SKM-1 treated with dmso at 0.1 percent for 144 hours (cell line): ENCODE measurements at regions not wholly inside any gene's neighbourhood (a gene's known extent, or its start where the extent isn't known, plus 50 kb on each side); places are given as distances from the start of the nearest gene placed in this dataset.

Source experiments
- DNase-seq: peaks from one replicate; lab custom pipeline; 2025; ENCODE audit not compliant: unreplicated experiment; lab: John Stamatoyannopoulos, UW

DNA sequence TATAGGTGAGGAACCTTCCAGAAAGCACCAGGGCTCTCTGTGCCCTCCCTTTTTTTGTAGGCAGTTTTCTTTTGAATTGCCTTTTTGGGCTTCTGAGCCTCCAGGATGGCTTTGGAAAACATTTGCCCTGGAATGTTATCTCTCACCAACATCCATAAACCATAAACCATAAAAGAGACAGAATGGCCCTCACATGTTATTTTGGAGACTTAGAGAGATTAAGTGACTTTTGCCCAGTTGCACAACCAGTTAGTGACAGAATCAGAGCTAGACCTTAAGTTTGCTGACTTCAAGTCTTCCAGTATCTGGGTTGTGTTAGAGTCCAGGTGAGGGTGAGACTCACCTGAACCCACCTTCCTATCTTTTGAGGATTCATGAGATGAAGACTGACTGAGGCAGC lies 153.0 kb upstream of the STX18 start:
- no peak for DNase-seq

DNA sequence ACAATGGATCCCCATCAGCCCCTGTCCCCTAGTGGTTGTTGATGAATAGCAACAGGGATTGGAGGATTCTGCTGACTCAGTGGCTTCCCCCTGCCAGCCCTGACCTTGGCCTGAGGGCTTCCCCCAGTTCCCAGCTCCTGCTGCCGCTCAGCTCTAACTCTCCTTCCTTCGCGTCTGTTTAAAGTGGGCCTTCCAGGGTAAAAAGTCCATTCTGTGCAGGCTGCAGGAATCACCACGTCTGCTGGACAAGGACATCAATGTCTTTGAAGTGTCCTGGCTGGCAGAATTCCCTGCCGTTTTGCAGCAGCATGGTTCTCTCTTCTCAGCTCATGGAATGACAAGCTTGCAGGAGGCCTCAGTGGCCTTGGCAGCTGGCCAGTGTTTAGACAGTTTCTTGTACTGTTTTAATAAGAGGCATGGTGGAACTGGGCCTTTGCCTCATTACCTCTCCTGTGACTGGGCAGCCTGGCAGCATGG lies 152.5 kb upstream of the STX18 start:
- DNase-seq = no peak

DNA sequence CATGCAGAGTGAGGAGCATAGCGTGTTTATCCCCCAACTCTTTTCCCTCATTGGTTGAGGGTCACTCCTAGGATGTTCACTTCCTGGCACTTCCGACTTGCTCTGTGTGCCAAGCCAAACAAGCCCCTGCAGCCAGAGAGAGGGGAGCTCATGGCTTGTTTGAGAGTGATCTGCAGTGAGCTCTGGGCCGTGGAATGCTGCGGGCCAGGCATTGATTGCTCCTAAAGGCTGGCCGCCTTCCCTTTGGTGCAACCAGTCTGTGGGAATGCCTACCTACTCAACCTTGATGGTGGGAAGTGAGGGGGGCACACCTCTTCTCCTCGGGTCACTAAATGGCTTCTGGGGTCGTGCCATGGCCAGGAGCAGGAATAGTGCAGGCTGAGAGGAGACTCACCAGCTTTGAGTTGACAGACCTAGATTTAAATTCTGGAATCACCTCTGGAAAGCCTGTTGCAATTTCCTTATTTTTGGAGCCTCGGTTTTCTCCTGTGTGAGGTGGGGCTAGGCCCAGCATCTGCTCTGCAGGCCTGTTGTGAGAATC lies 152.0 kb upstream of the STX18 start:
- no peak for DNase-seq

DNA sequence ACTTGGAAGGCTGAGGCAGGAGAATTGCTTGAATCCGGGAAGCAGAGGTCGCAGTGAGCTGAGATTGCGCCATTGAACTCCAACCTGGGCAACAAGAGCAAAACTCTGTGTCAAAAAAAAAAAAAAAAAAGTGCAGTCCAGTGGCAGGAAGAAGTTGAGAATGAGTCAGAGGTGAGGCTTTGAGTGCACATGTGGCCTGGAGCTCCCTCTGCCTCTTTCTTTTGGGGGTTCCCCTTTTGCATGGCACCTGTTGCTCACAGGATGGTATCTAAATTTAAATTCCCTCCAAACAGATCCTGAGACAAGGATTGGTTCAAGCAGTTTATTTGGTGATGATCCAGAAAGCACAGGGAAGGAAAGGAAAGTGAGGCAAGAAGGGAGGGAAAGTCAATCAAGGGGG lies 151.4 kb upstream of the STX18 start:
- DNase-seq = peak; percentile 69

DNA sequence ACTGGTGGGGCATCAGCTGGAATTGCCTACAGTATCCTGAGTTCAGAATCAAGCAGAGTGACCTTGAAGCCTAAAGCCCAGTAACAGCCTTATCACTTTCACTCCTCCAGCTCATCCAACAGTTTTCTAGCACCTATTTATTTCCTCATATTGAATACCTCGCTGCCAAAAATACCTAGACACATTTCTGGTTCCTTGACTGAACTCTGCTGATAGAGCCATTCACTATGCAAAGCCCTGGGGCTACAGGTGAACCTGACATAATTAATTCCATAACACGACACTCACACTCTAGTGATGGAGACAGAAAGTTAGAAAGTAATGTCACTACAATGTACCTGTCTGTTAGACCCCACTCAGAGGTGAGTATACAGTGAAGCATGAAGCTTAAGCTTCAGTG lies 149.0 kb upstream of the STX18 start:
- no peak for DNase-seq

DNA sequence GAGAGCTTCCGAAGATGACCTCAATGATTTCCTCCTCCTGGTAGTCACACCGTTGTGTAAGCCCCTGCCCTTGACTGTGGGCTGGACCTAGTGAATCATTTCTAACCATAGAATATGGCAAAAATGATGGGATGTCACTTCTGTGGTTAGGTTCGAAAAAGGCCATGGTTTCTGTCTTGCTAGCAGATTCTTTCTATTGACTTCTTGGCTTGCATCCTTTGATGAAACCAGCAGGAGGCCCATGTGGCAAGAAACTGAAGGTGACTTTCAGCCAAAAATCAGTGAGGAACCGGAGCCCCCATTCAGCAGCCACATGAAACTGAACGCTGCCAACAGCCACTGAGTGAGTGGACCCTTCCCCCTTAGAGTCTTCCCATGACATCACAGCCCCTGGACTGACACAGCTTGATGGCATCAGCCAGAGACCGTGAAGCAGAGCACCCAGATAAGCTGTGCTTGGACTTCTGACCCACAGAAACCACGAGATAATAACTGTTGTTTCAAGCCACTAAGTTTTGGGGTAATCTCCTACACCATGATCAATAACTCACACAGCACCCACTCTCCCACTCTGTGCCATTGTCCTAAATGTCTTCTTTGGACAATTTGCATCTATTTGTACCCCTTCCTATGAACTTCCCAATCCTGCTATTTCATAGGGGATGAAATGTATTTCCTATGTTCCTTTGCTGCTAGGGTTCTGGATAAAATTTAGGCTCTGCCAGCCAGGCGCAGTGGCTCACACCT lies 148.0 kb upstream of the STX18 start:
- DNase-seq = no peak

DNA sequence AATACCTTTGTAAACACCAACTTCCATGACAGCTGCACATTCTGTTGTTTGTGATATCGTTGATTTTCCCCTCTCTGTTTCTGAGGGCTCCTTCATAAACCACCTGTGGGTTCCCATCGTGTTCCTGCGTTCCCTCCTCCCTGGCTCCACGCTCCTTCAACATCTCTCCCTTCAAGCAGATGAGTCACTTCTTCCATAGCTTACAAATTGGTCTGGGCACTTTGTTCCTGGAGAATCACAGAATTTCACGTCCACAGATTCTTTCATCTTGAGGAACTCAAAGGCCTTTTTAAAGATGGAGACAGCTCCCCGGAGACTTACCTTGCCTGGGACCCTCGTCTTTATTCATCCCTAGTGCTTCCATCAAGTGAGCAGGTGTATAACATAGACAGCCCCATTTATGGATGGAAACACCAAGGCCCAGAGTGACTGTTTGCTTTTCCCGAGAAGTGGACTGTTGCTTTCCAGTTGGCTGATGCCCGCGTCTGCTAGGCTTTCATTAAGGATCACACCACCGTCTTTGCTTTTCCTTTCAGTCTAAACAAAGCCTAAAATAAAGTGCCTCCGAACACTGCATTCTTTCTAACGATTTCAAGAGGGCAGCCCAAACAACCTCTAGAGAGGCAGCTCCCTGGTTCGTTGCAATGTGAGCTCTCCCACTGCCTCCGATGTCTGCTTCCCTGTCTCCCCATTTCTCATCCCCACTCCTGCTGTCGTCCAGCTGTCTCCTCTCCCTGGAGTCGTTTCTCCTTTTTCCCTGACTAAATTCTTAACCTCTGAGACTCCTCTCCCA lies 146.3 kb upstream of the STX18 start:
- no peak for DNase-seq

DNA sequence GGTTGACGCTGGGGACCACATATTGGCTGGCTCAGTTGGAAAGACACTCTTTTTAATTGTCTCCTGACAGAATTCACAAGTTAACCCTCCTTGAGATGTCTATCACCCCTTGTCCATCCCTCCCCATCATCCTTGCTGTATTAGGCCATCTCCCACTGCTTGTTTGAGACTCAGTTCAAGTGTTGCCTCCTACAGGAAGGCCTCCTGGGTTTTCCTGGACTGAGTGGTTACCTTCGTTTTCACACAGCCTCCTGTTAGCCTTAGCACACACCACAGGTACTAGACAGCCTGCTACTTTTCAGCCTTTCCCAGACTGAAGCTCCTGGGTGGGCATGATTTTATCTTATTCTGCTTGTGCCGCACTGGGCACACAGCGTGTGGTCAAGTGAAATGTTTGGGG lies 145.3 kb upstream of the STX18 start:
- DNase-seq = no peak

DNA sequence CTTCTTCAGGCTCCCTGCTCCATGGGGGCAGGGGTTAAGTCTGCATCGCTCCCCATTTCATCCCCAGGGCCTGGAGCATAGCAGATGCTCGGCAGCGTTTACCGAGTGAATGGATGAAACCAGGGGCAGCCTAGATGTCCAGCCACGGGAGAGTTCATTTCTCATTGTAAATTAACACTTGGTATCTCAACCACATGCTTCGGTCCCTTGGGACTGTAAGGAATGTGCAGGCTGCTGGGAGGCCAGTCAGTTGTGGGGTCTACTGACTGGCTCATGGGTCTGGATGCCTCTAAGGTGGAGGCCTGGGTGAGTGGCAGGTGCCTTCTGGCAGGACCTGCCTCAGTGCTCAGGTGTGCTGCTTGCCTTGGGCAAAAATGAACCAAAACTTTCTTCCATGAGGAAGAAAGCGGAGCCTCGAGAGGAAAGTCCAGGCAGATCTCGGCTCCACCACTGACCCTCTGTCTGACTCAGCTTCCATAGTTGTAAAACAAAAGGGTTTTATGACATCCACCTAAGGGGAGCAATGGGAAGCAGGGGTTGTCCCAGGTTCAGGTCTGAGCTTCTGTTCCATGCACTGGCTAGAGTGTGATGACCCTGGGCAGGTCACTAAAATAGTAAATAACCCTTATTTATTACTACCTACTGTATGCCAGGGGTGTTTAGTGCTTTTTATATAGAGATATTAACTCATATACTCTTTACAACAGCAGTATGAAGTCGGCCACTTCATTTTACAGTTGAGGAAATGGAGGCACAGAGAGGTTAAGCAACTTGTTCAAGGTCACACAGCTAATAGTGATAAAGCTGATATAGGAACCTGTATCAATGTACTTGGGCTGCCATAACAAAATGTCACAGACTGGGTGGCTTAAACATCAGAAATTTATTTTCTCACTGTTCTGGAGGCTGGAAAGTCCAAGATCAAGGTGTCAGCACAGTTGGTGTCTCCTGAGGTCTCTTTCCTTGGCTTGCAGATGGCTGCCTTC lies 144.3 kb upstream of the STX18 start:
- no peak for DNase-seq

DNA sequence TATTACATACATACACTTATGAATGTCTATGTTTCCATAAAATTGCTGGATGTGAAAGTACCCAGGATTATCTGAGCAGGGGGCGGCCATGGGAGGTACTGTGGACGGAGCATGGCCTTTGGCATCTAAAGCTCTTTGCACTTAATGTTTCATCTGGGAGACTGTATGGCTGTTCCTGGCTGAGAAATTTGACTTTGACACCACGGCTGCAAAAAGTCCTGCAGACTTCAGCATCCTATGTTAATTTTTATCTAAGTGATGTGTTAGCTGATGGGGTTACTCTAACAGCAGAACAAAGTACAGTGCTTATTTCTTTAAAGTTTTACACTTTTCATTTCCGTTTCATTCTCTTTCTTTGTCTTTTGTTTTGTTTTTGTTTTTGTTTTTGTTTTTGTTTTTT lies 139.8 kb upstream of the STX18 start:
- no peak for DNase-seq

DNA sequence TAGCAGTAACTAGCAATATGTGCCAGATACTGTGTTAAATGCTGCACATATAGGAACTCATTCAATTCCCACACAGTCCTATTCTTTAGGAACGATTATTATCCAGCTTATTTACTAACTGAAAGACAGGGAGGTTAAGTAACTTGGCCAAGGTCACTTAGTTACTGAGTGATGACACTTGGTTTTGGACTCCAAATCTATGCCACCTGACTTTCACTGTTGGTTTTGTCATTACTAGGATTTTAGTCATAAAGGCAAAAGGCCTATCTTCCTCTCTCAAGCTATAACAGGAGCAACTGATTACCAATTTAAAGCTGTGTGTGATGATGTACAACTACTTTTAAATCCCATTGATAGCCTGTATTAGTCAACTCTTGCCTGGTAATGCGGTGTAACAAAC lies 138.9 kb upstream of the STX18 start:
- no peak for DNase-seq

DNA sequence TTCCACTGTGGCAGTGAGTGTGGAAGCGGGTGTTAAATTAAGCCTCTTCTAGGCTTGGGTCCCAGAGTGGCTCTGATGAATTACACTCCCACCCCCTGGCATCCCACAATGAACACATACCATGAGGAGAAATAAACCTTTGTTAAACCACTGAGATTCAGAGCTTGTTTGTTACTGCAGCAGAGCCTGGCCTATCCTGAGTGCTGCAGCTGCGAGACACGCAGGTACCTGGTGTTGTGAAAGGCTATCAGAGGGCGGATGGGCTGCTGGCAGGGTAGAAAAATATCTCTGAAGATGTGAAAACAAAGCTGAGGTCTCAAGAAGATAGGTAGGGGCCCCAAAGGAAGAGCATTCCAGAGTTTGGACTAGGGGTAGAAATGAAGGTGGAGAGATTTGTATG lies 138.4 kb upstream of the STX18 start:
- DNase-seq = no peak

DNA sequence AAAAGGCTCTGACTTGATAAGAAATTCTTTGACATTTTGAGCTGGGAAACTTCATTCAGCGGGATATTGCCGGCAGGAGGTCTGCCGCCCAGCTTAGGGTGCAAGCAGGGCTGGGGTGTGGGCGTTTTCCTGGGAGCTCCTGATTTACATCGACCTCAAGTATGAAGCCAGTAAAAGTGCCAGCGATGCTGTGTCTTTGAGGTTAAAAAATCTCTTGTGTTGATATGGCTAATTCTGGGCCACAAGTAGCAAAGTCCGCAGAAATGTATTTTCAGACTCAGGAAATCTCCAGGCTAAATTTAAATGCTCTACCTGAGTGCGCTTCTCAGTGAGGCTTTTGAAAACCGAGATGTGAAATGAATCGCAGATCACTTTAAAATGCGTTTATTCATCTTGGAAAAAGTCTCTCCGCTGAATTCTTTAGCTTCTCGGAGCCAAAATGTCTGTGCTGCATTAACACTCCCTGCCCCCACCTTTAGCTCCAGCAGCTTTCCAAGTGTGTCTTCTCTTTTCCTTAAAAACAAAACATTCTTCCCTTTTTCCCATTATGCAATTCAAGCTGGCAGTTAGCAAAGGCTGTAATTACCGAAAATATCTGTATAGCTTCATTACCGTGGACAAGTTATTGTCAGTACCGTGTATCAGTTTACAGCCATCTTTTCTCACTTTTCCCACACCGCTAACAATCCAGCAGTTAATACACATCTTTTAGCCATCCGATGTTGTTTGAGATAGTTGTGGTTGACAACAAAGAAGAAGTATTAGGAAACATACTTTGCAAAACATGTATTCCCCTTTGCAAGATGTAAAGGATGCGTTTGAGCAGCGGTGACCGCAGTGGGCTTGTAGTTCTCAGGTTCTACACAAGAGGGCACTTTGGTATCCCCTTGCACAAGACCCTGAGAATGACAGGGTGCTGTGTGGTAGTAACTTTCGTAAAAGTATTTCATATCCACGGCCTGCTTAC lies 136.0 kb upstream of the STX18 start:
- peak; percentile 28 for DNase-seq

DNA sequence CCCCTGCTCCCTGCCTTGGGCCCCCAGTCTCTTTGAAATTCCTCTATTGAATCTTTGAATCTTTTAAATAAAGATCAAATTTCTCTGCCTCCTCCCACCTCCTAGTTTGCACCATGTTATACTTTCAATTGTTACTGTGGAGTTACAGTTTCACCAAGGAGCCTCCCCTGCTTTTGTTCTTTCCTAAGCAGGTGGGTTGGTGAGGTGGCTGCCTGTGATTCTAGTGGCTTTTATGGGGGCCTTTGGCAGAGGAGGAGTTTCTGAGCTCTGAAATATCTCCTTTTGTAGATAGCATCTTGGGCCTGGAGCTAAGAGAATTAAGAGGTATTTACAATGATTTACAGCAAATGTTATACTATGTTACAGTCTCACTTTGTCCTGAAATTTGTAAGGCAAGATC lies 133.8 kb upstream of the STX18 start:
- no peak for DNase-seq

DNA sequence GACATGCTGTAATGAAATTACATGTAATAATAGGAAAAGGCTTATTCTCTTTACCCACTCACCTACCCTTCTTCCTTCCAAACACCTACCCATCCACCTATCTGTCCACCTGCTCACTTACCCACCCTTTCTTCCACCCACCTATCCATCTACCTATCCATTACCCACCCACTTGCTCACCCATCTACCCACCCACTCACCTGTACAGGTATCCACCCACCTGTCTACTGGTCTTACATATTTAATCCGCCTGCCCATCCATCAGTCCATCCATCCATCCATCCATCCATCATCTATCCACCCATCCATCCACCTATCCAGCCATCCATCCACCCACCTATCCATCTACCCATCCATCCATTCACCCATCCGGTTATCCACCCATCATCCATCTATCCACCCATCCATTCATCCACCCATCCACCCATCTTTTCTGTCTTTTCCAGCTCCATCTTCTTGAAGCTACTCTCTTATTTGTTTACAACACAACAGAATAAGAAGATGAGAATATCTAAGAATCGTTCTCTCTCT lies 133.3 kb upstream of the STX18 start:
- DNase-seq = no peak

DNA sequence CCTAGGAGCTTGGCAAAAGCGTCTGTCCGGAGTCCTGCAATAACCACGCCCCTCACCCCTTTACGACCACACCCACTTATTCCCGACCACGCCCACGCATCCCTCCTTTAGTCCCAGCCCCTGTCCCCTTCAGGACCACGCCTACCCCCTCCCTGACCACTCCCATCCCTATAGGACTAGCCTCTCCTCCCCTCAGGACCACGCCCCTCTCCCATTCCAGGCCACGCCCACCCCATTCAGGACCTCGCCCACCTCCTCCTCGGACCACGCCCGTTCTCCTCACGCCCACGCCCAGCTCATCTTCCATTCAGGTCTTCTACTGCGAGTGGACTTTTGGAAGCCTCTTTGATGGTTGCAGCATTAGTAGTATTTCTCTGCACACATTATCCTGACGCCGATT lies 131.2 kb upstream of the STX18 start:
- DNase-seq = no peak

DNA sequence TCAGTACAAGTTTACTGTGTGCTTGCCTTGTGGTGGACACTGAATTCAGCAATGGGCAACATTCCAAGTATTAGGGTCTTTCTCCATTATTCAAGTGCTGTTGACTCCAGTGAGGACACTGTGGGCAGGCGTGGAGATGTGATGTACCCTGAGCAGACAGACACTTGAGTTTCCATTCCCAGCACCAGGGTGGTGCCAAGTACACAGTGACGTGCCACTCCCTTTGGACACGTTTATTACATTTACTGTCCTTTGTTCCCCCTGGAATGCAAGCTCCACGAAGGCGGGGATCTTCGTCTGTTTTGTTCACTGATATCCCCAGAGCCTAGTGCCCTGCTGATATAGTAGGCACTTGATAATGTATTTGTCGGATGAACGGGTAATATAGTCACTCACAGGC lies 130.6 kb upstream of the STX18 start:
- DNase-seq = no peak

DNA sequence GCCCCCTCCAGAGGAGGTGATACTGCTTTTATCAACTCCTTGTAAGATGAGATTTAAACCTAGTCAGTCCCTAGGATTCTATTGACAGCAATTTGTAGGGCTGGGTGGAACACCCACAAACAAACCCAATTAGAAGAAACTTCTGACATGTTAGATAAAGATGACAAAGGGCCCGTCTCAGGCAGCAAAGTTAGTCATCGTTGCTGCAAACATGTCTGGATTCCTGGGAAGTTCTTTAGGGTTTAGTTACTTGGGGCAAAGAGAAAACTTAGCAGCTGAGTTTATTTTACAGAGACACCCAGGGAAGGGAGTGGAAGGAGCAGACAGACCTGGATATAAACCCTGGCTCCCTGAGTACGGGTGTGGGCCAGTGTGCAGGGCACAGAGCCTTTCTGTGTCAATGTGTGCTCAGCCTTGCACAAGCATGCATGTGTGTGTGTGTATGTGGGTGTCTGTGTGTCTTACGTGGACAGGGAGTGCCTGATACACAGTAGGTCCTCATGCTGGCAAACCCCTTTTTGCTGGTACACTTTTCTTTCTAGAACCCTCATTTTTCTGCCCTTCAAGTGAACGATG lies 130.0 kb upstream of the STX18 start:
- no peak for DNase-seq

DNA sequence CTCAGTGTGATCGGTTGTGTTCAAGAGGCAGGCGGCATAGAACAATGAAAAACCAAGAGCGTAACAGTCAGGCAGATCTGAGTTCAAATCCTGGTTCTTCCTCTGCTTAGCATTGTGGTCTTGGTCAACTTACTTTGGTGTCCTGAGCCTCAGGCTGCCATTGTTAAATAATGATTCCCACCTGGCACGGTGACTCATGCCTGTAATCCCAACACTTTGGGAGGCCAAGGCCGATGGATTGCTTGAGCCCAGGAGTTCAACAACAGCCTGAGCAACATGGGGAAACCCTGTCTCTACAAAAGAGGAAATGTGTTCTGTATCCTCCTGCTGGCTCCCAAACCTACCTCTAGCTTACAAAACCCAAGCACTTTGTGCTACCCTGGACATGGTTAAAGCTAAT lies 129.0 kb upstream of the STX18 start:
- DNase-seq = peak; percentile 25
